Middle frontal gyrus (tissue), 1 donor: ENCODE measurements at regions not wholly inside any gene's neighbourhood (a gene's known extent, or its start where the extent isn't known, plus 50 kb on each side); places are given as distances from the start of the nearest gene placed in this dataset.

ENCODE experiments used
- DNase-seq: peaks from one replicate; pipeline ENCODE4 v3.0.0-alpha.2; 2015; ENCODE audit warnings: low spot score; ENCODE audit errors: extremely low spot score

GRCh38 chrX:36436361-36436760, 516.8 kb downstream of the CFAP47 start:
- no peak for DNase-seq

DNA sequence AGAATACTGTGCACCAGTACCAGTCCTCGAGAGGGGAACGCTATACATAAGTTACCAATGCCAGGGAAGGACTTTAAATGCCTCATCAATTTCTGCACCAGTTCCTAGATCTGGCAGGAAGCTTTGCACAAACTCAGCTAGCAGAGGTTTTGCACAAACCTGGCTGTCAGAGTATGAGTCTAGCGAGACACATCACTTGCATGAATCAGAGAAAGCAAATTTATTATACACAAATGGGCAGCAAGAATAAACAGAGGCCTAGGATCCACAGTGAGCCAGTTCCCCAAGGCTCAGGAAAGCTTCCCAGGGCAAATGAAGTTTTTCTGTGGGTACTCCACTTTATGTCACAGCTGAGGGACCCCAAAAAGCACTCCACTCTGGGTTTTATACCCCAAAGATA, 523.5 kb downstream of the CFAP47 start:
- DNase-seq = no peak

- no peak for DNase-seq
These were observed 526.0 kb downstream of the CFAP47 start for GRCh38 chrX:36445566-36445965.

DNA sequence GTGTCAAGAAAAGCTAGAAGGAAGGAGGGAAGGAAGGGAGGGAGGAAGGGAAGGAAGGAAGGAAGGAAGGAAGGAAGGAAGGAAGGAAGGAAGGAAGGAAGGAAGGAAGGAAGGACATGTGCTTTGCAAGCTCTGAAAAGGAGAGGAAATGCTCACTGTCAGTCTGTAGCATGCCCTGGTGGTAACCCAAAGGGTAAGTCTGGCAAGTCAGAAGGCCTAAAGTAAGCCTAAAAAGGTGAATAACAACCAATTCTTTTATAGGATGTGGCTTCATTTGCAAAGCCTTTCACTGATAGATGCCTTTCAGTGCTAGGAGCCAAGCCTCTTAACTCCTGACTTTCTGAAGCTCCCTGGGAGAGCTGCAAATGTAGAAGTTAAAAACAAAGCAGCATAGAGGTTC, 542.6 kb downstream of the CFAP47 start:
- no peak for DNase-seq

- no peak for DNase-seq
These were observed 527.6 kb upstream of the FAM47C start for GRCh38 chrX:36480441-36480990.

GRCh38 chrX:36501169-36501702, 506.9 kb upstream of the FAM47C start:
- DNase-seq = no peak

DNA sequence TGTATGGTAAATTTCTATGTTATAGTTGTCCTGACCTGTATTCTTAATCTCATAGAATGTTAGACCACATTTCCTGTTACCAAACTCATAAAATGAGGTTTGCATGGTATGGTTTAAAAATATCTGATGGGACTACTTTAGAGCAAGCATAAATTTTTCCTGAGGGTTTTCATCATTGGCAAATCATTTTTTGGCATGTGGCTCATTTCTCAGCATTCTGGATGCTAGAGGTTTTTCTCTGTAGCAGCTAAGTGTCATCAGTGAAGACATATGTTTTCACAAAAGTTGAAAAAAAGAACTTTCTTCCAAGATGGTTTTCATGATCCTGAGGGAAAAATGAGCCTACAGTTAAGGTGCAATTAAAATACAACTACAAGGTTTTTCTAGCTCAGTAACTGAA, 503.5 kb upstream of the FAM47C start:
- DNase-seq = no peak

- DNase-seq = no peak
These were observed 500.1 kb upstream of the FAM47C start for GRCh38 chrX:36508042-36508441.

DNA sequence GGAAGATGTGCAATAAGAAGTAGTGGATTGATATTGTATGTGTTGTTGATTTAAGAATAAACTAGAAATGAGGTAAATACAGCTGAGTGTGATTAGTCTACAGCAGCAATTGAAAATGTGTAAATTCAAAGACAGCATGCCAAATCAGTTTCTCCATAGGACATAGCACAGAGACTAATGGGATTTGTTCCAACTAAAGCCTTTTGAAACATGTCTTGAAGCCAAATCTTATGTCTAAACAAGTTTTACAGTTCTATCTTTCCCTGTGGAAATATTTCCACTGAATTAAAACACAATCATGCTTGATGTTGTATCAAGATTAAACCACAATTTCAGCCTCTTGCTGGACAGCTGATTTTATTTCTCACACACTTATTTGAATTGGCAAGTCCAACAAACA, 497.4 kb upstream of the FAM47C start:
- DNase-seq = no peak

- DNase-seq = no peak
These were observed 479.5 kb upstream of the FAM47C start for GRCh38 chrX:36528661-36529060.

- DNase-seq = no peak
These were observed 473.3 kb upstream of the FAM47C start for GRCh38 chrX:36534900-36535299.

DNA sequence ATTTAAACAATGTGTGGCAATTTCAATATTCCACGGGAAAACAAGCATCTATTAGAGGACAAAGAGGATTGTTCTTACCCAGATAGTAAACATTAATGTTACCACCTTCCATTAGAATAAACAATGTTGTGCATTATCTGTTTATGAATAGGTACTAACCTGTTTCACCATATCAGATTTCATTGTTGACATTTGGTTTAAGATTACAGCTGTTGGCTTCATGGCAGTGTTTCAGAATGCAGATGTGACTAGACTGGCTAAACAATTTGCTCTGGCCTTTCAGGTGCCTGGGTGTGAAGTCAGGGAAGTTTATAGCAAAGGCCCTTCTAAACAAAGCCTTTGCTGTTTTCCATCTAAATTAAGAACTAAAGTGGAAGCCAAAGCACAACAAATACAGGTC, 464.7 kb upstream of the FAM47C start:
- DNase-seq = no peak

DNA sequence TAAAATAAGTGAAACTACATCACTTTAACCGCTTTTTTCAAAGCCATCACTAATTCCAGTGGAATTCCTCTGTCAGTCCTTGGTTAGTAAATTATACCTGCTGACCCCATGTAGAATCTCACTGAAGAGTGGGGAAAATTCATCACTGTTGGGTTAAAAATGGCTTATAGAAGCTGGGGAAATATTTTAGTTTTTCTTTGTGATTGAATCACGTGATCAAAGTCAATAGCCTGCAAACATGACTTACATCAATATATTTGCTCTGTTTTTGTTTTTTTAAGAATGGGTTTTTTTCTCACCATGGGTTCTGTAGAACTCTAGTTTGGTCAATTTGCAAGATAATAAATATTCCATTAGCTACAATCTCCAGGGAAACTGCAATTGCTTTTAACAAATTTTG, 445.2 kb upstream of the FAM47C start:
- no peak for DNase-seq

DNA sequence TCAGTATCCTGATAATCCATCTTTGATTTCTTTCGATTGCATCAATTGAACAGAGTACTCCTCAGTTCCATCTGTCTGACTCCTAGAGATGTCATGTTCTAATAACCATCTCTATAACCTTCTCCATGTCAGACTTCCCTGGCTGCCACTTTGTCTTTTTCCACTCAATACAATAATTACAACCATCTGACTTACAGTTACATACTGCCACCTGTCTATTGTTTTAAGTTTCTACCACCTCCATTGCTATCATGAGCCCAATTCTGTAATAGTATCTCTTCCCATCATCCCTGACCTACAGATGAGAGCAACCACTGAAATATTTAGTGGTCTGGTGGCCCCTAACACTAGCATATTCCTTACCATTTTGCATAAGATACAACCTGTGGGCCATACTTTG, 439.2 kb upstream of the FAM47C start:
- no peak for DNase-seq

DNA sequence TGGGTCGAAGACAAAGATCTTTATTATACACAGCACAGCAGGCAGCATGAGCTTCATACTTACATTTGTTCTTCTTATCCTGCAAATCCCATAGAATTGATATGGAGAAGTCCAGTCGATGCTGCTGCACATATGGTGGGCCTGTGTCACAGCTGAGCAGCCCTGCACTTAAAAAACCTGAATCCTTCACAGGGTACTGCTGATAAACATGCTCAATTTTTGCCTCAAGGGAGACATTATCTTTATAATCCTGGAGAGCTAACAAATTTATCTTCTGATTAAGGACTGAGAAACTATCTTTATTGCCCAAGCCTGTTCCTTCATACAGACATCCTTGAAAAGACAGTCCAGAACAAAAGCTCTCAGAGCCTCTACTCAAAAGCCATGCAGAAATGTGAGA, 434.4 kb upstream of the FAM47C start:
- no peak for DNase-seq

DNA sequence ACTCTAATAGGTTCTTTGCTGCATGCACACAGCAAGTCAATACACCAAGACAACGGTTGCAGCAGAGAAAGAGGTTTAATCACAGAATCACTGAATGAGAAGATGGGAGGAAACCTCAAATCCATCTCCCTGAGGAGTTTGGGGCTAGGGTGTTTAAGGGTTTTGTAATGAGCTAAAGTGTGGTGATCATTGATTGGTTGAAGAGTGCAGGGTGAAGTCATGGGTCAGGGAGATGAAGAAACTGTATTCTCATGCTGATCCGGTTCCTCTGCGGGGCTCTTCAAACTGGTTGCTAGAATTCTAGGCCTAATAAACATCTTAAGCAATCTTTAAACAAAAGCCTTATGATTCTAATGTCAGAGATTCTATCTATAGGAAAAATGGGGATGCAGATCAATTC, 432.5 kb upstream of the FAM47C start:
- no peak for DNase-seq

- DNase-seq = no peak
These were observed 431.2 kb upstream of the FAM47C start for GRCh38 chrX:36577006-36577405.

DNA sequence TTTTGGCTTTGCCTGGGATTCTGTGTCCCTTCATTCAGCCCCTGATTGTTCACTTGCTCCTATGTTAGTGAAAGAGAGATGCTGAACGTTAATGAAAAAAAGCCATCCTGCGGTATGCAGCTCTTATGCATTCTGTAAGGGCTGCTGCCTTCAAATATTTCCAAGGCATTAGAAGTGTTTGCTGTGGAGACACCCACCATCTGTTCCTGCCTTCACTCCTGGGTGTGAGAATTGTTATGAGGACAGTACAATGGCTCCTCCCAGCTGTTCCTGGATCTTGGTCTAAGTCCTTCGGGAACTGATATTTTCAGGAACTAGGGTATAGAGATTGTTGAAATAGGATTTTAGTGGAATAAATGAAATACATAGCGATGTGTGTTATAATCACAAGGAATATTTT, 427.1 kb upstream of the FAM47C start:
- DNase-seq = no peak

DNA sequence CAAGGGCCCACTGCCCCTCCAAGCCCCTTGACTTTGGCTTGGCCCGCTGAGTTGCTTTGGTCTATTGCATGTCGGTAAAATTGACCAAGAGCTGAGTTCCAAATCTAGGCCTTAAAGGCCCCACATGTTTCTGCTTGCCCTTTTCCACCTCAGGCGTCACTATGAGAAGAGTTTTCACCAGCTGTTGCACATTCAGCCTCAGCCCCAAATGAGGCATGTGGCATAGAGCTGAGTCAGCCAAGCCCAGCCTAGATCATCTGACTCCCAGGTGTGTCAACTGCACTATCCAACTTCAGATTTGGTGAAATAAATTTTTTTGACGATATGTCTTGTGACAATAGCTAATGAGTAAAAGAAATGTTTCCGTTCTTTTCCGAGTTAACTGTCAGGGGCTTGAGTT, 424.5 kb upstream of the FAM47C start:
- DNase-seq = no peak

DNA sequence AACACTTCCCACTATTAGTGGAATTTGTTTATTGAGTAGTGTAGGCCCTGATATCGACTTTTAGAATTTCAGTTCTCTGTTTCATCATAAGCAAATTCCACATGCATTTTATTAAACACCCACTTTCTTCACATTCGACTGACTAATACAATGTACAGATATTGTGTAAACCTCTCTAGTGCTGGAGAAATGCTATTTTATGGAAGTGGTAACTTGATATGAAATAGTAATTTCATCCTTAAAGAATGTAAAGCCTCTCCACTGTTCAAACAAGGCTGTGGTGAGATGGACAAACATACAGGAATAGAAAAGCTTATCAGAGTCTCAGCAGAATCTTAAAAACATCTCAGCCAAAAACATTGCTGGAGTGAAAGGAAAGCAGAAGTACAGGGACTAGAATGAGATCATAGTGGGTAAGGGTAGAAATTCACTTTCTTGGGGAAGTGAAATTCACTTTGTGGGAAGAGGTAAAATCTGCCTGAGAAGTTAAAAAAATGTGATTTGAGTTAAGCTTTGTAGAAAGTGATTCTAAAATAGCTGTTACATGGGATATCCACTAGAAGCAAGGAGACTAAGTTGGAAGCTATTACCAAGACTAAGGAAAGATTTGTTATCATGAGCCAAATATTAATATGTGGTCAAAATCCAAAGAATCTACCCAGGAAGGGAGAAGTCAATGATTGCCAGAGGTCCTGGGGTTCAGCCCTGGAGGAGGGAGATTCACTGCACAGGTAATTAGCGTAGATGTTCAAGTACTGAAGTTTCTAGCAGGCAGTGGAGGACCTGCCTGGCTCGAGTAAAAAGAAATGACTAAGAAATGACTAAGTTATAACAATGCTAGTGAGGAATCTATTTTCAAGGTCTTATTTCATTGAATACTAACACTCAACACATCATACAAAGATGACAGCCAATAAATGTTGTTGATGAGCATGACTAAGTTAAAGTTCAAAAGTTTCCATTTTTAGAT, 398.3 kb upstream of the FAM47C start:
- no peak for DNase-seq

DNA sequence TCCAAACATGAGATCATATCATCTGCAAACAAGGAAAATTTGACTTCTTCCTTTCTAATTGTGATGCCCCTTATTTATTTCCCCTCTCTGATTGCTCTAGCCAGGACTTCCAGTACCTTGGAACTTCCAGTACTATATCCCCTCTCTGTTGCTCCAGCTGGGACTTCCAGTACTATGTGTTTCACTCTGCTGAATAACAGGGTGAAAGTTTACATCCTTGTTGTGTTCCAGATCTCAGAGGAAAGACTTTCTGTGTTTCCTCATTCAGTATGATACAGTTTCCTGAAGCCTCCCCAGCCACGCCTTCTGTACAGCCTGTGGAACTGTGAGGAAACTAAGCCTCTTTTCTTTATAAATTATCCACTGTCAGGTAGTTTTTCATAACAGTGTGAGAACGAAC, 381.3 kb upstream of the FAM47C start:
- DNase-seq = no peak

DNA sequence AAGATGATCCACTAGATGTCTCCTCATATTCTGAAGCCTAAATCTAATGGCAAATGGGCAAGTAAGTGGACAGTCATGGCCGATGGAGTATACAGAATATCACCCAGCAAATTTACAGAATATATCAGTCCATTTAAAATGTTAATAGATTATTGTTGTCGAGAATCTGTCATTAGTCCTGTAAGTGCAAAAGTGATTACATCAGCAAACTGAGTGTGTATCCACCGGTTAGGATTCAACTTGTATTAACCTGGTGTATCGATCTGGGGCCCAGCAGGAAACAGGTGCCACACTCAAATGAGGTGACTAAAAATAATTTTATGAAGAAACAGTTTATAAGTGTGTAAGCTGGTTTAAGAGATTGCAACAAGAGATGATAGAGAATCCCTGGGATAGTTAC, 367.9 kb upstream of the FAM47C start:
- no peak for DNase-seq

- no peak for DNase-seq
These were observed 366.1 kb upstream of the FAM47C start for GRCh38 chrX:36642052-36642451.
